ENCODE measurements at regions not wholly inside any gene's neighbourhood (a gene's known extent, or its start where the extent isn't known, plus 50 kb on each side); places are given as distances from the start of the nearest gene placed in this dataset.

DNA sequence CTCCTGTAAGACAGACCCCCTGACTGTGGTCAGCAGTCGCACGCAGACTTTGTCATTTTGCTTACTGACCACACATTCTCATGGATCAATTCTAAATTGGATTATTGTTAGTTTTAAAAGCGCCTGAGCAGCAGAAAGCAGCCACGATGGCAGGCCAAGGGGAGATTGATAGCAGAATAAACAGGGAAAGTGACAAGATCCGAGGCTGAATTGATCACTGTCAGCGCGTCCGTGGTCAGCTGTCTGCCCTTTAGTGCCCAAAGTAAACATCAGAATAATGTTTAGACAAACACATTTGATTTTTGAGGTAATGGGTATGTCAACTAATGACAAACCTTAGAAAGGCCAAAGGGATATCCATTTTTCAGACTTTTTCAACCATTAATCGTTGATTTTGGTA is 426.8 kb downstream of the SETD4 start:
- TF ChIP-seq, protein P1, sequence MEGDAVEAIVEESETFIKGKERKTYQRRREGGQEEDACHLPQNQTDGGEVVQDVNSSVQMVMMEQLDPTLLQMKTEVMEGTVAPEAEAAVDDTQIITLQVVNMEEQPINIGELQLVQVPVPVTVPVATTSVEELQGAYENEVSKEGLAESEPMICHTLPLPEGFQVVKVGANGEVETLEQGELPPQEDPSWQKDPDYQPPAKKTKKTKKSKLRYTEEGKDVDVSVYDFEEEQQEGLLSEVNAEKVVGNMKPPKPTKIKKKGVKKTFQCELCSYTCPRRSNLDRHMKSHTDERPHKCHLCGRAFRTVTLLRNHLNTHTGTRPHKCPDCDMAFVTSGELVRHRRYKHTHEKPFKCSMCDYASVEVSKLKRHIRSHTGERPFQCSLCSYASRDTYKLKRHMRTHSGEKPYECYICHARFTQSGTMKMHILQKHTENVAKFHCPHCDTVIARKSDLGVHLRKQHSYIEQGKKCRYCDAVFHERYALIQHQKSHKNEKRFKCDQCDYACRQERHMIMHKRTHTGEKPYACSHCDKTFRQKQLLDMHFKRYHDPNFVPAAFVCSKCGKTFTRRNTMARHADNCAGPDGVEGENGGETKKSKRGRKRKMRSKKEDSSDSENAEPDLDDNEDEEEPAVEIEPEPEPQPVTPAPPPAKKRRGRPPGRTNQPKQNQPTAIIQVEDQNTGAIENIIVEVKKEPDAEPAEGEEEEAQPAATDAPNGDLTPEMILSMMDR (IDR thresholded peaks at IDR 0.05; ENCODE audit: low read length) = no peak
- TF ChIP-seq EZH2 (optimal IDR thresholded peaks at IDR 0.05; ENCODE audit: low read depth, low read length) = no peak
